Iris pigment epithelial cell (primary cell): ENCODE measurements at regions not wholly inside any gene's neighbourhood (a gene's known extent, or its start where the extent isn't known, plus 50 kb on each side); places are given as distances from the start of the nearest gene placed in this dataset.

Experiments
- DNase-seq: peaks from one replicate; pipeline ENCODE4 v3.0.0-alpha.2; 2011; ENCODE audit warnings: low read depth

DNA sequence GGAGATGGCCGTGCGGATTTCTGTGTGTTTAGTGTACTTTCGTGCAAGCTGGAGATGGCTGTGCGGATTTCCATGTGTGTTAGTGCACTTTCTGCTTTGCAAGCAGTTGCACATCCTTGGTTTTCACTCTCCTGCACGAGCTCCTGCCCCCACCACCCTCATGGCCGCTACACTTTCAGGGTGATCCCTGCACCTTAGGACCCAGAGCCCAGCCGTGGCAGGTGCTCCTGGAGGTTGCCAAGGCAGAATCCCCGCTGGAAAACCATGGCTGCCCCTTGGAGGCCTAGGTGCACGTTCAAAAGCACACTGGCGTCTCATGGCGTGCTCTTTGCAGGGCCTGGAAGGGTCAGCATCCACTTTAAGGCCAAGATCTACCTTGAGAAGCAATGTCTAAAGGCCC lies 311.0 kb upstream of the TNRC6C start:
- no peak for DNase-seq

DNA sequence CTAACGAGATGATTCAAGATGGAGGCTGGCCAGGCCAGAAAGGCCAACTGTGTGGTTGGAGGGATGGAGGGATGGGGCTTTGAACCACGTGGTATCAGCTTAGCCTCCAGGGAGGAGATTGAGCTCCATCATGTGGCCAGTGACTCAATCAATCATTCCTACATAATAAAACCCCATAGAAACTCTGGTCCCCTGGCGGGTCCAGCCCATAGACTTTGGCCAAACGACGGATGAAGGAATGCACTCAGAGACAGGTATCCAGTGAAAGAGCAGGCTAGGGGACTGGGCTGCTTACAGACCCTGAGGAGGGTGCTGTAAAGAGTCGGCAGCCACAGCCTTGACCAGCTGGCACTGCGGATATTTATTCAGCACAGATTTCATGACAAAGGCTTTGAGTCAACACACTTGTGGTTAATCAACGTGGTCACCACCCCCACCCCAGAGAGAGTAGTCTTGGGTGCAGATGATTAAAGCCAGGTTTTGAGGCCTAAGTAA lies 308.7 kb upstream of the TNRC6C start:
- DNase-seq: peak; percentile 26

DNA sequence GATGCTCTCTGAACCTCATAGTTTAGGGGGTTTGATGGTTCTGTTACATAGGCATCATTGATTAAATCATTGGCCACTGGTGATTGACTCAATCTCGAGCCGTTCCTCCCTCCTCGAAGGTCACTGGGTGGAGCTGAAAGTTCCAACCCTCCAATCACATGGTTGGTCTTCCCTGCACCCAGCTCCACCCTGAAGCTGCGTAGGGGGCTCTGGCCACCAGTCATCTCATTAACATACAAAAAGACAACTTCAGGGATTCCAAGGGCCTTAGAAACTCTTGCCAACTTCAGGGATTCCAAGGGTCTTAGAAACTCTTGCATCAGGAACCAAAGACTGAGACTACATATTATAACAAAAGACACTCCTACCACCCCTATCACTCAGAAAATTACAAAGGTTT lies 306.5 kb upstream of the TNRC6C start:
- DNase-seq: no peak

DNA sequence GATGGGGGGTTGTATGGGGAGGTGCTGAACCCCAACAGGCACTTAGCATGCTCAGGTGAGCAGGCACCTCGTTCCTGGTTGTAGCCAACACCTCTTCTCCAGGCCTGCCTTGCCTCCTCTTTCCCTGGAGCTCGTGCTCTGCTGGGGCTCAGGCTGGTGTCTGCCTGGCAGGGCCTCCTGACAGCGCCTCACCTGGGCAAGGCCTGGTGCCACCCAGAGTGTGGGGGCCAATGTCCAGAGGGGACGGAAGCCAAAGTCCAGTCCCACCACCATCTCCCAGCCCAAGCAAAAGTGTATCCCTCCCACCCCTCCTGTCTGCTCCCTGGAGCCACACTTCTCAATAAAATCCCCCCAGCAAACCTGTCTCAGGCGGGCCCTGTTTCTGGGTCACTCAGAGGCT lies 304.2 kb upstream of the TNRC6C start:
- DNase-seq: no peak

DNA sequence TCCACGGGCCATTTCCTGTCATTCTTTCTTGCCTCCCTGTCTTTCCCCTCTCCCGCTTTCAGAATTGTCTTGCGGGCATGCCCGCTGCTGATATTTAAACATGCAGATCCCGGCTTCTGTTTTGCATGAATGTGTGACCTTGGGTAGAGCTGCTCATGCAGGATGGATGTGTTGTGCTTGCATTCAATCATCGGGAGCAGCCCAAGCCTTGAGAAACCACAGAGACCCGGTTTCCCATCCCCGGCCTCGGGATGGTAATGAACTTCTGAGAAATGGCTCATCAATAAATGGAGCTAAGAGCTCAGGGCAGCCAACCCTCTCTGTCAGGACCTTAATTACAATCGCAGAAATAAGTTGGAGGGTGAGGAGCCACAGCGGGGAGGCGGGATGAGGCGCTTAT lies 303.7 kb upstream of the TNRC6C start:
- no peak for DNase-seq

DNA sequence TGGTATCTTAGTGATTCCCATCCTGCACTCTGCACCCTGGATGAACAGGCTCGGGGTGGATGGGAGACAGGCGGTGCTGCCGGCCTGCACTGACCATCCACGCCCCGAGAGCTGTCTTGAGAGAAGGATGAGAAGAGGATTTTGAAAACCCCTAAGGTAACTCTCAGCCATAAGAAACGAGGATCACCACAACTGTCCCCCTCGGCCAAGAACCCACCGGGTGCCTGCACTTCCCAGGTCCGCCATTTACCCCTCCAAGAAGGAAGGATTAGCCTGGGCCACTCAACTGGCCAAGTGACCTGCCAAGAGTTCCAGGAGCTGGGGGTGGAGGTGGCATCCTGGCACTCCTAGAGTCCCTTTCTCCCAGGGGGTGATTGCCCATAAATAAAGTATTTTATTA lies 302.4 kb upstream of the TNRC6C start:
- DNase-seq: no peak

DNA sequence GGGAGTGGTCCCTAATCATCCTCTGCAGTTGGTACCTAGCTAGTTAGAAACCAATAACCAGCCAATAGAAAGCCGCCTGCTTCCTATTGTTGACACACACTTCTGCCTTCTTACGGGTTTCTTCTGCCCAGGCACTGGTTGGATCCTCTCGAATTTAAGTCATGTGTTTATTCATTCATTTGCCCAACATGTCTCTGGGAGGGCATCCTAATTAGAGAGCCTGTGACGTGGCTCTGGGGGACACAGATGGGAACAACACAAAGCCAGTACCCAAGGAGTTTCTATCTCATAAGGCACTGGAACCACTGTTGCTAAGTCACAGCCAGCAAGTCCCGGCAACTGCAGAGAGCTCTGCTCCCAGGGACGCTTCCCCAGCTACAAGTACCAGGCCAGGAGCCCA lies 300.7 kb upstream of the TNRC6C start:
- no peak for DNase-seq

DNA sequence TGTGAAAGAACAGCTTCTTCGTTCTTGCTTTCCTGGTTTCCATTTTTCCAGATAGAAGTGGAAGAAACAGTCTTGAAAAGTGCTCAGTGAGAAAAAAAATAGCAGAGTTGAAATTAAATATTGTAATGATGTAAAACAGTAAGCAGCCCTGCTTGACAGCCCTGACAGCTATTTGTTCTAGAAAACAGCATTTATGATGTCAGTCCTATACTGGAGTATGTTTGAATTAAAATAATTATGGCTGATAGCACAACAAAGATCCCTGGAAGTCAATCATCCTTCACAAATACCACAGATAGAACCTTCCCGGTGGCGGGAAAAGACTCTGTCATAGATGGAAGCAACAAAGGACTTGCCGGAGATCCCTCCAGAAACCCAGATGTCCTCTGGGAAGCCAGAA lies 298.0 kb upstream of the TNRC6C start:
- no peak for DNase-seq

DNA sequence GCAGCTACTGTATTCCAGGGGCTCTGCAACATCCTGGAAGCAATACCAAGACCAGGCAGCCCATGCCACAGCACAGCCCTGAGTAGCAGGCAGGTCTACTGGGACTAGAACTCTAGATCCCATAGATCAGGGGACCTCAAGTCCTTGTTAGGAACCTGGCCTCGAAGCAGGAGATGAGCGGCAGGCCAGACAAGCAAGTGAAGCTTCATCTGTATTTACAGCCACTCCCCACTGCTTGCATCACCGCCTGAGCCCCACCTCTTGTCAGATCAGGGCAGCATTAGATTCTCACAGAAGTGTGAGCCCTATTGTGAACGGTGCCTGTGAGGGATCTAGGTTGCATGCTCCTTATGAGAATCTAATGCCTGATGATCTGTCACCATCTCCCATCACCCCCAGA lies 295.7 kb upstream of the TNRC6C start:
- DNase-seq: no peak

DNA sequence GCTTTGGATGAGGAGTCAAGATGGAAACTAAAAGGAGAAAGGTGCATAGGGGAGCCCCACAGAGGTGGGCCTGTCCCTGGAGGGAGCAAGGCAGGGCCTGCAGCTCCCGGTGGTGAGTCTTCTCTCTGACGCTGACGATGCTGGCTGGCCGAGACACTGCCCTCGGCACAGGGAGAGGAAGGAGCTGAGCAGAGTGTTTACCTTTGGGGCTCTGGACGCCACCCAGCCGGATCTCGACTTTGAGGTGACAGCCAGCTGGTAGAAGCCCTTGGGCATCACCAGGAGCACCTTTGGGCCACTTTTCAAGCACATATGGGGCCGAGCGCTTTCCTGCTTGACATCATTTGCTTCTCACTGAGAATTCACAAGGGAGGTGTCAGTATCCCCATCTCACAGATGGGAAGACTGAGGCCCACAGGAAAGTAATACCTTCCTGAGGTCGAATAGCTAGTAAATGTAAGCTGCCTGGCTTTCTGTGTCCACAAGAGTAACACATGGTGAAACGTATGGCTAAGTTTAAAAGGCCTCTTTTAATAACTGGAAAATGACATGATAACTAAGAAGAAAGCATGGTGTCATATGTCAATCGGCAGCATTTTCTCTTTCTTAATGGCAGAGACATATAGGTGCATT lies 294.3 kb upstream of the TNRC6C start:
- no peak for DNase-seq

DNA sequence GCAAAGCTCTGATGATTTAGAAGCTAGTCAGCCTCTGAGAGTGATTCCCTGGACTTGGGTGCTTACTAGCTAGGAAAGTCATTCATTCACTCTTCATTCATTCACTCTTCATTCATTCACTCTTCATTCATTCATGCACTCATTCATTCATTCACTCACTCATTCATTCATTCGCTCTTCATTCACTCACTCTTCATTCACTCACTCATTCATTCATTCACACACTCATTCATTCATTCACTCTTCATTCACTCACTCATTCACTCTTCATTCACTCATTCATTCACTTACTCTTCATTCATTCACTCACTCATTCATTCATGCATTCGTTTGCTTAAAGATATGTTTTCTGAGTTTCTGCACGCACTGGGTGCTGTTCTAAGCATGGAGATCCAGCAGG lies 292.7 kb upstream of the TNRC6C start:
- no peak for DNase-seq

DNA sequence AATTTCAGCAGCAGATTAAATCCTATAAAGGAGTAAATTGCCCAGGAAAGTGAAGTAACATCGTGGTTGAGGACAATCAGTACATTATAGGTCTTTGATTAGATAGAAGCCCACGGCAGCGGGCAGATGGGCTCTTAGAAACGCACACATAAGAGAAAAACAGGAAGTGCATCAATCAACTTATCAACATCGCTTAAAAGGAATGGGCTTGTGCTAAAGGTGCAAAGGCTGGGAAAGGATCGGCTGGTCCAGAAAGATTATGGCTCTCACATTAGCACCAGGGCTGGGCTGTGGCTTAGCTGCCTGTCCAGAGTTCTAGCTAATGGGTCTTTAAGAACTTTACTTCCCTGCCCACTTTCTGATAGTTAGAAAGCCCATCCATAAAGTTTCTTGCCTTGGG lies 292.0 kb upstream of the TNRC6C start:
- no peak for DNase-seq

DNA sequence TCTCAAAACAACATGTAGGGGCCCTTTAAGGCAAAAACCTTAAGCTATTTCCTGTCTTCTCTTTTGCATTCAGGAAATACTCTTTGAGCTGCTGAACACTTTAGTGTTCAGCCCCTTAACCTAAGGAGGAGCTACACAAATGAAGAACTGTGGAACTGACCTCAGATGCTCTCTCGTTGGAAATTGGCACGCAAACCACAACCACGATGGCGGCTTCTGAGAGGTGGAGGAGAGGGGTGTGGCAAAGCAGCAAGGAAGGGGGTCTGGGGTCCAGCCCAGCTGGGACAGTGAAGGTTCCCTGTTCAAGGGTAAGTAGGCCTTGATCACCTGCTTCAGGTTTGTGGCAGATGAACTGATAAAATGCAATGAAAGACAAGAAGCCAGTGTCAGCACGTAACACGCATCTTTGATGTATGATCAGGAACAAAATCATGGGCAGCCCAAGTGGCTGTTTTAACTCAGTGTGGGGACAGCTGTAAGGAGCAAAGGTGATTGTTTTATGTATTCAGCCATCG lies 291.6 kb upstream of the TNRC6C start:
- no peak for DNase-seq

DNA sequence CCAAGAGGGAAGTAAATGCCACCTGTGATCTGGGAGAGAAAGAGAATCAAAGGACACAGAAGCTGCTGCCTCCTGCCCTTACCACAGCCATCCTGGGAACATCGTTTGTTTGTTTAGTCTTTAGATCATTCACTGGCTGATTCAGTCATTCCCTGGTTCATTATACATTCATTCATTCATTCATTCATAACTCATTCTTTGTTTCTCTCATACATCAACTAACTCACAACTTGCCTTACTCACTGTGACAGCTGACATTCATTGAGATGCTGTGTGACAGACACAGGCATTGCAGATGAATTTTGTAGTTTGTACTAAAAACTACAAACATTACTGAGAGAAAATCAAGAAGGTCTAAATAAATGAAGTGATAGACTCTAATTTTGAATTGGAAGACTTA lies 291.0 kb upstream of the TNRC6C start:
- DNase-seq: no peak

DNA sequence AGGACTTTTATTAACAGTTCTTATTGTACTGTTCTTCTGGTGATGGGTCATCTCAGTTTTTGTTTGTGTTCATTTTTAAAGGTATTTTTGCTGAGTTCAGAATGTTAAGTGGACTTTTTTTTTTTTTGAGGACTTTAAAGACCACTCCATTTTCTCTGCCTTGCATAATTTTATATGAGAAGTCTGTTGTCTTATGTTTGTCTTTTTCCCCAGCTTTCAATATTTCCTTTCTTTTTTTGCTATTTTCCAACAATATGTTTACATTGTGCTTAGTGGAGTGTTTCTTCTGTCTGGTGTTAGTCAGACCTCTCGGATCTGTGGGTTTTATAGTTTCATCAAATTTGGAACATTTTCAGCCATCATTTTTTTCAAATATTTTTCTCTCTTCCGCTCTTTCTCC lies 290.0 kb upstream of the TNRC6C start:
- no peak for DNase-seq

DNA sequence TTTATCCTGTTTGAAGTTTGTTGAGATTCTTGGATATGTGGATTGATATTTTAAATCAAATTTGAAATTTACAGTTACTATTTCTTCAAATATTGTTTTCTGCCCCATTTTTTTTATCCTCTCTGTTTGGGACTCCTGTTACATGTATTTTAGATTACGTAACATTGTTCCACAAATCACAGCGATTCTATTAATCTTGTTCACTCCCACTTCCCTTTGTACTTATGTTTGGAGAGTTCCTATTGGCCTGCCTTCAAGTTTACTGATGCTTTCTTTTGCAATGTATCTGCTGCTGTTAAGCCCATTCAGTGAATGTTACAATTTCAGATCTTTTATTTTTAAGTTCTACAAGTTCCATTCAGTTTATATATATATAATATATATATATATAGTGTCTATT lies 288.3 kb upstream of the TNRC6C start:
- peak; percentile 28 for DNase-seq

DNA sequence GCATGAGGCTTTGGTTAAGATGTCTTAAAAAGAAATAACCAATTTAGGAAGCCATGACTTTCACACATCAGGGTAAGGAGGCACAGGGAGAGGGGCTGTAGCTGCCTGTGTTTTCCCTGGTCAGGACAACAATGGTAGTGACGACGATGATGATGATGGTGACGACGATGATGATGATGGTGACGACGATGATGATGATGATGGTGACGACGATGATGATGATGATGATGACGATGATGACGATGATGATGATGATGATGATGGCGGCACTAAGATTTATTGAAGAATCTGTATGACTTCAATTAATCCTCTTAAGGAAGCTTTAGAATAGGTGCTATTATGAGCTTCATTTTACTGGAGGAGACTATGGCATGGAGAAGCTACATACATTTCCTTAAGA lies 284.1 kb upstream of the TNRC6C start:
- no peak for DNase-seq

DNA sequence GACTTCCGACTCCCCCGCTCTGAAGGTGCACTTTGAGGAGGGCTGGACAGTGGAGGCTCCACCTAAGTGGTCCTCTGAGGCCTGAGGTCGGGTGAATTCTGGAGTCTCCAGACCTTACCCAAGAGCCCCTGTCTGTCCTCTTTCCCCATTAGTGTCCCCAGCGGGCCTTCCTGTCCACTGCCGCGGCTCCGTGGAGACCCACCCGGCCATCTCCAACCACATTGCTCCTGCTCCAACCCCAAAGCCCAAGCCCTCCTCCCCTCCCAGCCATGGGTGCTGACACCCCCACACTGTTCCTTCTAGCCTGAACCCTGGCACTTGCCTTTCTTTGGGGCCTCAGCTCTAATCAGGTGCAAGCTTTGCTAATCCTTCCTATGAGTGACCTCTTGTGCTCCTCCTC lies 283.1 kb upstream of the TNRC6C start:
- no peak for DNase-seq

DNA sequence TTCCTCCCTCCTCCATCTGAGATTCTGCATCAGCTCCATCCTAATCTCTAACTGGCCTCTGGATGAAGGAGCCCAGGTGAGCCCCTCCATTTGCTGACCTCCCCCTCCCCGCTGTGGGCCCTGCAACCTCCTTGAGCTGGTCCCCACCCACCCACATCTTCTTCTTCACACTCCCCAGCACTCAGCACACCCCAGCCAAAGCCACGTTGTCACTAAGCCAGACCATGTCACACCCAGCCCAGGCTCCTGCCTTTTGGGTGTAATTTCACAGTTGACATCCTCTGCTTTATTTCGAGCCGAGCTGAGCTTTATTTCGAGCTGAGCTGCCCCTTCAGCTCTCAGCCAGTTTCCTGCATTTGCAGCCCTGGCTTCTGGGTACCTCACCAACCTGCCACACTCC lies 282.7 kb upstream of the TNRC6C start:
- no peak for DNase-seq

DNA sequence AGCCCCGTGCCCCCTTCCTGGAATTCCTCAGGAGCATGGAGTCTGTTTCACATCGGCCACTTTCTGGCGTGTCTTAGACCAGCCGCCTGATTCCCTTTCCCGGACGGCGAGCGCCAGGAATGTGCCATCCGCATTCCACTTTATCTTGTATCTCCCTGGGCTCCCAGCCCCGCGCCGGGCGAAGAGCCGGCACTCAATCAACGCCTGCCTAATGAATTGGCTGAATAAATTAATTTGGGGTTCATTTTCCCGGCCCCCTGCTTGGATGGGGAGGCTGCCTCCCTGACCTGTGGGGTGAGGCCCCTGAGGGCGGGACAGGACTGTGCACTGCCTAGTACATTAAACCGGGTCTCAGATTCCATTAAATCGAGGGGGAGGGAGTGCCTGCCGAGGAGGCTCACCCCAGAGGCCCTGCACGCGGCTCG lies 282.3 kb upstream of the TNRC6C start:
- DNase-seq: no peak

DNA sequence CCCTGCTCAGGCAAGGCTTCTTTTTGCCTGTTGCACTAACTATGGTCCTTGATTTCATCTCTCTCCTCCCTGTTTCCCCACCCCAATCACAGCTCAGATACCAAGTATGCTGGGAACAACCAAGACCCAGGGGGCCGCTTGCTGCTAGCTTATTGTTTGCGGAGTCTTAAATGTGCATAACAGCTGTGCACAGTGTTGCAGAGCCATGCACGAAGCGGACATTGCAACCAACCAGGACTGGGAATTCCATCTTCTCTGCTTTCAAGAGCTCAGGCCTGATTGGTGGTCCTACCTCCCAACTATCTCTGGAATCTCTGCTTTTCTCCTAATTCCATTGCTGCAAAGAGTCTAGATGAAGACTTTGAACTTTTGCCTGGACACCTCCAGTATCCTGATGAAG lies 281.3 kb upstream of the TNRC6C start:
- no peak for DNase-seq

DNA sequence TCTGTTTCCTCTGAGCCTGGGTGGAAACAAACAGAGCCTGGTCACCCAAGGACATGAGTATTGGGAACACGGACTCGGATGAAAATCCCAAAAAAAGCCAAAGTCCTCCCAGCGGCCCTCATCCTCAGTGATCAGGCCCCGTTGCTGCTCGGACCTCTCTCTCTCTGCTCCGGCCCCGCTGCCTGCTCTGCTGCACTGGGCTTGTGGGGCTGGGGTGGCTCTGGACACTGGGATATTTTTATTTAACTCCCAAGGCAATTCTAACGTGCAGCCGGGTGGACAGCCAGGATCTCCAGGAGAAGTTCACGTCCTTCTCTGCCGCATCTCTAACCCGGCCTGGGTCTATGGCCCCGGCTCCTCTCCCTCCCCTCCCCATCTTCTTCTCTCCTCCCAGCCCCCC lies 280.9 kb upstream of the TNRC6C start:
- DNase-seq: no peak

DNA sequence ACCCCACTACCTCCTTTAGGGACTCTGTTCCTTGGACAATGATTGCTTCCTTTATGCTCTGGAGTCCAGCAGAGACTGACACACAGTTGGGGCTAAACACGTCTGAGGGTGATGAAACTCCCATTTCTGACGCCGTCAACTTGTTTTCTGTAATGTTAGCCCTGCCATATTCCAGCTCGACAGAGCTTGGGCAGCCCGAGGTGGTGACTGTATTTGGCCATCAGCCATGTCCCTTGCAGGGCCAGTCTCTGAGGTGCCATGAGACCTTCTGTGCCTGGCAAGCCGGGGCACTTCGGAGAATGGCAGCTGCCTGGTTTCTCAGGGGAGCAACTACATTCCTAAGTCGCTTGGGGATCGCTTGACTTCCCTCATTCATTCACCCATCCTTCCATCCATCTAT lies 278.9 kb upstream of the TNRC6C start:
- no peak for DNase-seq

DNA sequence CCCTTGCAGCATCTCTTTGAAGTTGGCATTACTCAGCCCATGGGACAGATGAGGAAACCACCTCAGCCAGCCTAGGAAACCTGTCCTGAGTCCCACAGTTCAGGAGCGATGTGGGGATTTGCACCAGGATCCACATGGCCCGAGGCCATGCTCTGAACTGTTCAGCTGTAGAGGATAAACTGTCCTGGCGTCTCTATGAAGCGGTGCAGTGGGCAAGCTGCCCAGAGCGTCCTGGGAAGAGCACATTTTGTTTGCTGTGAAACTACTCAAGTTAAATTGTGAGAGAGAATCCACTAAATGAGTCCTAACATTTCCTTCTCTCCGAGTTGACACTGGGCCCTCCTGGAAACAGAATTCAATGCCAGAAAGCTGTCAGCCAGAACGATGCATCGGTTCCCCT lies 276.6 kb upstream of the TNRC6C start:
- peak; percentile 72 for DNase-seq
